ENCODE measurements at regions not wholly inside any gene's neighbourhood (a gene's known extent, or its start where the extent isn't known, plus 50 kb on each side); places are given as distances from the start of the nearest gene placed in this dataset.

DNA sequence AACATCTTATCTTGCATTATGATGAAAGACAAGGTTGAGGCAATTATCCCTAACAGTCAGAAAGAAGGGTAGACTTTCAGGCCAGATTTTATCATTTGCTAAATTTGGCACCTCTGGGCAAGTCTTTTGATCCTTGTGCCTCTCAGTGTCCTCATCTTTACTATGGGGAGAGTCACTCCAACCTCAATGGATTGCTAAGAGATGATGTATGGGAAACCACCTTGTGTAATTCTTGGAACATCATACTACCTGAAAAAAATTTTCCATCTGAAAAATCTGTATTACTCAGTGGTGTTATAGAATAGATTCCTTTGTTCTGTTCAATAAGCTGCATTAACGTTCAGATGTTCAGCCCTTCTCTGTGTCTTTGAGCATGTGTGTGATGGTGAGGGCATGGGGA, 230.7 kb downstream of the TGFB2 start:
- DNase-seq = no peak
- TF ChIP-seq GATA1 (IDR thresholded peaks at IDR 0.05; ENCODE audit: low read depth, low read length) (no peak), POLR2A (IDR thresholded peaks at IDR 0.05; ENCODE audit: low read length) (no peak)

DNA sequence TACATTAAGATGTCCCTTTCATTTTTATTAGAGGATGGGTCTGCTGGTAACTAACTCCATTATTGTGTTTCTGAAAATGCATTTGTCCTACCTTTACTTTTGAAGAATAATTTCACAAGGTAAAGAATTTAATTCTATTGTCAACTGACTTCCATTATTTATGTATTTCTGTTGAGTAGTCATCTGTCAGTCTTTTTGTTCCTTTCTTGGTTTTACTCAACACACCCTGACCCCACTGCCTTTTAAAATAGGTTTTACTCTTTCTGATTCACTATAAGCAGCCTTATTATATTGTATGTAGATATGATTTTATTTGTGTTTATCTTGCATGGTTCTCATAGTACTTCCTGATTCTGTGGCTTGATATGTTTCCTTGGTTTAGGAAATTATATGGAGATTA, 237.5 kb downstream of the TGFB2 start:
- TF ChIP-seq GATA1 (IDR thresholded peaks at IDR 0.05; ENCODE audit: low read depth, low read length) (no peak), POLR2A (IDR thresholded peaks at IDR 0.05; ENCODE audit: low read length) (no peak)
- no peak for DNase-seq

DNA sequence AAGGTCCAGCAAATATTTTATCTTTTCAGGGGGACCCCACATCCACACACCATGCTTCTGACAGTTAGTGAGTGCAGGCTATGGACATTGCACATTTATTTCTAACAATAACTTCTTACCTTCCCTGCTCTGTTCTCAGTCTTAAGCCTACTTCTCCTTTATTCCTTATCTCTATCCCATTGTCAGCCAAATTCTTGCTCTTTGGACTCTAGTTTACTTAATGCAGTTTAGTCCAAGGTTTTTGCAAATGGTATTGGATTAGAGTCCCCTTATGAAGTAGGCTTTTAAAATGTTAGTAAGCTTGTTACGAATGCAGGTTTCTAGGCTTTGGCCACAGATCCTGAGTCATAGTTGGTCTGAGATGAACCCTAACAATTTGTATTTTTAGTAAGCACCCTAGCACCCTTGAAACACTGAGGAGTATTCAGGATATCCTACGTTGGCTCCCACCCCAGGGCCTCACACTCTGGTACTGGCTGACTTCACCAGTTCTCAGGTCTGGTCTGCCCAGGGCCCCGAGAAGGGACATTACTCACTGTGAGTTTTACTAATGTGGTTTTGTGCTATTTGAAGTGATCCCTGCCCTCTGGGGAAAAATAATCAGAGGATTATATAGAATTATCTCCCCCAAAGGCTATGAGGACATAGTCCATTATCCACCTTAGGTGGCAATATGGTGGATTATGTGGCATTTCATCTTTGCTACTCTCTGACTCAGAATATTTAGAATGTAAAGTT, 239.5 kb downstream of the TGFB2 start:
- DNase-seq = no peak
- TF ChIP-seq POLR2A (IDR thresholded peaks at IDR 0.05; ENCODE audit: low read length) (no peak), GATA1 (IDR thresholded peaks at IDR 0.05; ENCODE audit: low read depth, low read length) (no peak)

DNA sequence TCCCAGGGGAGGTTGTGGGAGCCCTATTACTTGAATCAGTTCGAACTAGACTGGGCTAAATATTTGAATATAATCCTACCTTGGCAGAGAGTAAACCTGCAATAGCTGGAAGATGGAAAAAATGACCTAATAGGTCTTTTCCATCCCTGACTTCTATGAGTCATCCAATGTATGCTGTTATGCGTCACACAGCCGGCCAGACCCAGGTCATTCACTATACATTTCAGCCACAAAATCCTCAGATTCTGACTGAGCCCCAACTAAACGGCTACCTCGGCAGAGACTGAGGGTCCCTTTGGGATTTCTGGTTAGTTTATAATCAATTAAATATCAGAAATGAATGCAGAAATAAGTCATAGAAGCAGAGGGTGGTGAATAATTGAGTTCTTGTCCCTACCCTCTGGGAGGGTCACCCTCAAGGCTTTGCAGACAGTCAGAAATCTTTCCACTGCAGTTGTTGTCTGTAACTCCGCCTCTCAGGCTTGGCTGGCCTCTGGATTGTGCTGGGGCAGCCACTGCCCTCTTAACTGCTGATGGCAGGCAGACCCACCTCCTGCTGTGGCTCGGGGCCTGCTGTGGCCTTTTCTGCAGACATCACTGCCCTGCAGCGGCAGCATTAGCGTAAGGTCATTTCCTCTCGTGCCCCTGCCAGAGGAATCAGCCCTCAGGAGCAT, 240.5 kb downstream of the TGFB2 start:
- TF ChIP-seq POLR2A (IDR thresholded peaks at IDR 0.05; ENCODE audit: low read length) (no peak), GATA1 (IDR thresholded peaks at IDR 0.05; ENCODE audit: low read depth, low read length) (no peak)
- DNase-seq = no peak

DNA sequence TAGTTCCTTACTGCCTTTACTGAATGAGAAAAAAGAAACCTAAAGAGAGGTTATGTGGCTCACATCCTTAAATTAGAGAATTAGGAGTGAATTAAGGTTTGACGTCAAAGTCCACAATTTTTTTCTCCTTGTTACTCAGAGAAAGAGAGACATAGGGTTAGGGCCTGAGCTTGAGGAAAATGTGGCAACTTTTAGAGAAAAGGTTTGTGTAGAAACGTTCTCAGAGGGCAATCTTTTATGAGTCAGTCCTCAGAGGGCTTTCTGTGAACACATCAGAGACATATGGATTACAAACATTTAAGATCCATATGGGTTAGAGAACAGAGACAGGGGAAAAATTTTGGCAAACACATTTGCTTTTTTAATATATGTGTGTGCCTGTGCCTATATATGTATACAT, 242.8 kb downstream of the TGFB2 start:
- DNase-seq = no peak
- TF ChIP-seq GATA1 (IDR thresholded peaks at IDR 0.05; ENCODE audit: low read depth, low read length) = no peak
- TF ChIP-seq POLR2A (IDR thresholded peaks at IDR 0.05; ENCODE audit: low read length) = no peak

DNA sequence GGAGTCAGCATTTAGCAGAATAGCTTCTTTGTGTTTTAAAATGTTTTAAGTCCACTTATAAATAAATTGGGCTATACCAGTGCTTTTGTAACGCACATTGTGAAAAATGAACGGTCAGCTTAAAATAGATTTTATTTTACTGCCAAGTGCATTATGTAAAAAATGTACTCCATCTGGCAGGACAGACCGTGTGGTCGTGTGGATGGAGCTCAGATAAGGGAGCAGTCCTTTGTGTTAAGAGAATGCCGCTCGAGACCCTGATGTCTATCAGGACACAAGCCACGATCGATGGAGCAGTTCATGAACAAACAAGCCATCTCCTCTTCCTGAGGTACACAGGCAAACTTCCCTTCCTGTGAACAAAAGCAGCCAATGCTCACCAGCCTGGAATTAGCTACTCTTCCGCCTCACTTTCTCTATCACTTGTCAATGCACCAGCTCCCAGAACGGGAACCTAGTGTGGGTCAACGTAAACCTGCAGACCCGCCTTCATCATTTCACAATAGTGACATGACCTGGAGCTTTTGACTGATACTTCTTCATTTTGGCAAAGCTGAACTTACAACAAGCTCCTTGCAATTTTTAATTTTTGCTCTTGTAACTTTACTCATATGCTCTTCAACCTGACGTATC, 243.5 kb downstream of the TGFB2 start:
- DNase-seq = no peak
- TF ChIP-seq POLR2A (IDR thresholded peaks at IDR 0.05; ENCODE audit: low read length) = no peak
- no peak for TF ChIP-seq GATA1 (IDR thresholded peaks at IDR 0.05; ENCODE audit: low read depth, low read length)

DNA sequence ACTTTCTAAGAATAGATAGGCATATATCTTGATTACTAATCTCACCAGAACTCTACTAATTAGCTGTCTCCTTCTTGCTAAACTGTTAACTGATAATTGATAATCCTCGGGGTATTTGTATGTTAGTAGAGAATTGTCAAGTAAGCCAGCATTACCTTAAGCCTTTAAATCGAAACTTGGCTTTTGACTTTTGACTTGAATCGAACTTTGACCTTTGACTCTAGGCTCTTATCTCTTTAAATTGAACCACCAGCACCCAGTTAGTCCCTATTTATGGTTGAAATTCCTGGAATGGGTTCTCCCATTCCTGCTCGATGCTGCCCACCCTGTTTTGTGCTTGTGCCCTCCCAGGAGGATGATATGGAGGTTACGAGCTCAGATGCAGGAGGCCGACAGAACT, 244.4 kb downstream of the TGFB2 start:
- TF ChIP-seq GATA1 (IDR thresholded peaks at IDR 0.05; ENCODE audit: low read depth, low read length) (no peak), POLR2A (IDR thresholded peaks at IDR 0.05; ENCODE audit: low read length) (no peak)
- no peak for DNase-seq

DNA sequence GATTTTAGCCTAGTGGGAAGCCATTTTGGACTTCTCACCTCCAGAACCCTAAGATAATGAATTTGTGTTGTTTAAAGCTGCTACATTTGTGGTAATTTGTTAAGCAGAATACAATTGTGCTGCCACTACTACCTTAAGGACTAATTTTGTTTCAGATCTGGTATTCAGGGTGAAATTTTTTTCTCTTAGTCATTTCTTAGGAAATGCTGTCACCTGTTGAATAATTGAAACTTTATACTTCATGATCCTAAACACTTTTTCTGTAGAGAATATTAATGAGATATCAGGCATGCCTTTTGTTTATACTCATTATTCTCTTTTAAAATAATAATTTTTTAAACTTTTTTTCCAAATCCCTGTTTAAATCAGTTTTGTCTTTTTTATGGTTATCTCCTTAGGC, 246.8 kb downstream of the TGFB2 start:
- no peak for DNase-seq
- TF ChIP-seq POLR2A (IDR thresholded peaks at IDR 0.05; ENCODE audit: low read length) (no peak), GATA1 (IDR thresholded peaks at IDR 0.05; ENCODE audit: low read depth, low read length) (no peak)

DNA sequence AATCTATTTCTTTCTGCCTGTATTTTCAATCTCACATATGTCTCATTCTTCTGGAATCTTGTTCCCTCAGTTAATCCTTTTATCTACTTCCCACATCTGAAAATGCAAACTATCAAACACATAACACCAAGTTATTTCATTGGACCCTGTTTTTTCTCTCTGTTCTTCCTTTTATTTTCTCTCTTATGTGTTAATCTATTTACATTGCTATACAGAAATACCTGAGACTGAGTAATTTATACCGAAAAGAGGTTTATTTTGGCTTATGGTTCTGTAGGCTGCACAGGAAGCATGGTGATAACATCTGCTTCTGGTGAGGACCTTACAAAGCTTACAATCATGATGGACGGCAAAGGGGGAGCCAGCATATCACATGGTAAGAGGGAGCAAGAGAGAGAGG, 247.6 kb downstream of the TGFB2 start:
- TF ChIP-seq GATA1 (IDR thresholded peaks at IDR 0.05; ENCODE audit: low read depth, low read length) = no peak
- no peak for TF ChIP-seq POLR2A (IDR thresholded peaks at IDR 0.05; ENCODE audit: low read length)
- no peak for DNase-seq

DNA sequence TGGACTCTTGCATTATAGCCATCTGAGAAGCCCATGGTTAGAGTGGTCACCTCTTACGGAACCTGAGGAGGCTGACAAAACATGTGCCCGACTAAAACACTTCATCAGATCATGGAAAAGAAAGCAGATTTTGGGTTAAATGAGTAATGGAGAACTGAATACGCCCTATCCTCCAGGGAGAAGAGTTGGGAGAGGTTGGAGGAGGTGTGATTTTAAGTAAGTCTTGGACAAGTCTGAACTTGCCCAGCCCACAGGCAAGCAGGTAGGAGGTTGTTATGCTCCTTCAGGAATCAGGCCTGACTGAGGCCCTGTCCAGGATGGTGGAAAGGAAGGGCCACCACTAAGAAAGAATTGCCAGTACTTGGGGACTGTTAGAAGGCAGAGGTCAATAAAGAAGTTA, 255.8 kb downstream of the TGFB2 start:
- no peak for DNase-seq
- TF ChIP-seq POLR2A (IDR thresholded peaks at IDR 0.05; ENCODE audit: low read length) (no peak), GATA1 (IDR thresholded peaks at IDR 0.05; ENCODE audit: low read depth, low read length) (no peak)

DNA sequence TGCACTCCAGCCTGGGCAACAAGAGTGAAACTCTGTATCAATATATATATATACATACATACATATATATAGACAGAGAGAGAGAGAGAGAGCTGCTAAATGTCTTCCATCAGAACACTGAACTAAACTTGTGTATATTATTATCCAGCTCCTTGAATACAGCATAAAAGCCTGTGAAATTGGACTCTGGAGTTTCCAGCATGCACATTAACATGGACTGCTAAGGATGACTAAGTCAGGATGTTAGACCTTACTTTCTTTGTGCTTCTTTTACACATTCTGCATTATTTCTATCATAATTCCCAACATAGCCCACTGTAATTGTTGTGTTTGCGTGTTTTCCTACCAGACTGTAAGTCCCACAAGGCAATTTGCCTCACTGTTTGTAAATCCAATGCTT, 259.1 kb downstream of the TGFB2 start:
- no peak for DNase-seq
- TF ChIP-seq POLR2A (IDR thresholded peaks at IDR 0.05; ENCODE audit: low read length) (no peak), GATA1 (IDR thresholded peaks at IDR 0.05; ENCODE audit: low read depth, low read length) (no peak)

DNA sequence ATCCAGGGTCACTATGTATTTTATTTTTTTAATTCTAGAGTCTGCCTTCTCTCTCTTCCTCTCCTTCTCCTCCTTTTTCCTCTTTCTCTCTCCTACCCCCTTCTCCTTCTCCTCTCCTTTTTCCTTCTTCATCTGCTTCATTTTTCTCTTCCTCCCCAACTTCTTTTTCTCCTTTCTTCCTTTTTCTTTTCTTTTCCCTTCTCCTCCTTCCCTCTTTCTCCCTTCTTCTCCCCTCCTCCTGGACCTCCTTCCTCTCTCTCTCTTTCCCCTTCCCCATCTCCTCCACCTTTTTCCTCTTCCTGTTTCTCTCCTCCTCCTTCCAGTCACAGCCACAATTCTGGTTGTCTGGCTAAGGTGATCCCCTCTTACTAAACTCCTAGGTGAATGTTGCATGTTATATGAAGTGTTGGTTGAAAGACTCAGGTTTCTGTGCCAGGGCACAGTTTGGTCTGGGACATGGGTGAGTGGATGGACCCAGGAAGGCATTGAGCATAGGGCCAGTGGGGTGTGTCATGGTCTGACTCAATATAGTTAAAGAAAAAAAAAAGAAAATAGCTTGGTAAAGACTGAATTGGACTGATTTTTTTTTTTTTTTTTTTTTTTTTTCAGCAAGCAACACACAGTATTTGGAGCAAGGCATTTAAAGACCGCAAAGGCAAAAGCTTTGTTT, 266.9 kb downstream of the TGFB2 start:
- TF ChIP-seq GATA1 (IDR thresholded peaks at IDR 0.05; ENCODE audit: low read depth, low read length) = no peak
- TF ChIP-seq POLR2A (IDR thresholded peaks at IDR 0.05; ENCODE audit: low read length) = no peak

DNA sequence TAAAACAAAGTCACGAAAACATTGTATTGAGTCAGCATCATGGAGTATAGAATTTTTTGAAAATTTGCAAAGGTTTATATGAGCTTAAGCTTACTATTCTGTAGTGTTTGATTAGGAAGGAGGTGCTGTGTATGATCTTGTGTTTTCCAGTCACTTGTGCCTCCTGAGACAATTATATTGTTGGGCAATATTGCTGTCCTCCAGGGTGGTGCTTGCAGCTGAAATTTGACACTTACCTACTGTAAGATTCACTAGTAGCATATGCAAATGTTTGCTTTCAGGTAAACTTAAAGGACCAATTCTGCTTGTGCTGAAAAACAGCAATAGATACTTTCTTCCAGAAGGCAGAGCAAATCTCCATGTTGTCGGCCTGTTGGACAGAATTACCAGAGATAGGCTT, 268.0 kb downstream of the TGFB2 start:
- TF ChIP-seq GATA1 (IDR thresholded peaks at IDR 0.05; ENCODE audit: low read depth, low read length) (no peak), POLR2A (IDR thresholded peaks at IDR 0.05; ENCODE audit: low read length) (no peak)
- DNase-seq = no peak

More for the DNA sequence above, 266.9 kb downstream of the TGFB2 start:
- no peak for DNase-seq

DNA sequence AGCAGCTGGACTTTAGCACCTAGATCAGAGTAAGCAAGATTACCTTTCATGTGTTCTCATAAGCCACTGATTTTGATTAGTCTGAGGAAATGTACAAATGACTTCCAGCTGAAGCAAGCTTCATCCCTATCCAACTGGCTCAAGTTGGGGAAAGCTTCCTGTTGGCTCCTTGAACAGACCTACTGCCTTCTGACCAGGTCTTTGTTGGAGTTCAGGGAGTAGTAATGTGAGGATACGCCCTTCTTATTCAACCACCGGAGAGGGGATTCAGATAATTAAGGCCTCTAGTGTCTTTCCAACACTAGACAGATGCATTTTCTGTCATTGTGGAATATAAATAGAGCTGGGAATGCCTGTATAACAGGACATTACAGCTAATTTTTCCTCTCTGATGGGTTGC, 268.9 kb downstream of the TGFB2 start:
- no peak for TF ChIP-seq POLR2A (IDR thresholded peaks at IDR 0.05; ENCODE audit: low read length)
- no peak for TF ChIP-seq GATA1 (IDR thresholded peaks at IDR 0.05; ENCODE audit: low read depth, low read length)
- DNase-seq = no peak
